ENCODE measurements at regions not wholly inside any gene's neighbourhood (a gene's known extent, or its start where the extent isn't known, plus 50 kb on each side); places are given as distances from the start of the nearest gene placed in this dataset.

DNA sequence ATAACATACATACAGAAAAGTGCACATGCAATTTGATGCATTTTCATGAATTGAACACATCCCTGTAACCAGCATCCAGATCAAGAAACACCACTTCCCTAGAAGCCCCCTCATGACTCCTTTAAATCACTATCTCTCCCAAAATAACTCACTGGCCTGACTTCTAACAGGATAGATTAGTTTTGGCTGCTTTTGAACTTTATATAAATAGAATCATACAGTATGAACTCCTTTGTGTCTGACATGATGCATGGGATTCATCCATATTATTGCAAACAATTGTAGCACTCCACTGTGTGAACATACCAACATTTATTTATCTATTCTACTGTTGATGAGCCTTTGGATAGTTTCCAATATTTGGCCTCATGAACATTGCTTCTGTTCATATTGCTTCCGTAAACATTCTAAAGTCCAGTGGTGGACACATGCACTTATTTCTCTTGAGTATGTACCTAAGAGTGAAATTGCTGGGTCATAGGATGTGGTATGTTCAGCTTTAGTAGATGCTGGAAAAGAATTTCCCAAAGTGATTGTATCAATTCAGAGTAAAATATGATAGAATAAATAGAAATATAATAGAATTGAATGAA is 148.7 kb upstream of the GDNF start:
- no peak for TF ChIP-seq CTCF (IDR thresholded peaks at IDR 0.05; ENCODE audit: control insufficient read depth, insufficient read depth, low read depth, low read length, missing control alignments)
- no peak overlapping the region for H3K4me3 ChIP-seq (ENCODE audit: control insufficient read depth, low read depth, low read length)
- no peak for DNase-seq (ENCODE audit: low read depth)

DNA sequence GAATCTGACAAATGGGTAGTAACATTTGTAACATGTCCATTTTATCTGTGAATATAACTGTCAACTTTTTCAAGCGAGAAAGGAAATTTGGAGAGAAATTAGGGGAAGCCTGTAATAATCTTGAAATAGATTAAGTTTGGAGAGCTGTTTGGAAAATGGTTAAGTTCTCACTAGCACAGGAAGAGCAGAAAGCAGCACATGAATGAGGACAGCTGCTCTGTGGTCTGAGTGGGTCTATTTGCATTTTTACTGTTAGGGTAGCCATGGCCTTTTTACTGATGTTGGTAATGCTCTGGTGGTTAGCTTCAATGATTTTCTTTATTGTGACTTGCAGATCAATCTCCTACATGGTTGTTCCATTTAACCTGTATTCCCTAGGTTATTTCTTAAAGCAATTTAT is 144.5 kb upstream of the GDNF start:
- TF ChIP-seq CTCF (IDR thresholded peaks at IDR 0.05; ENCODE audit: control insufficient read depth, insufficient read depth, low read depth, low read length, missing control alignments), result no peak
- H3K4me3 ChIP-seq (ENCODE audit: control insufficient read depth, low read depth, low read length), result no peak overlapping the region
- no peak for DNase-seq (ENCODE audit: low read depth)

GRCh38 chr5:37983463-37983862 is 143.6 kb upstream of the GDNF start:
- H3K4me3 ChIP-seq (ENCODE audit: control insufficient read depth, low read depth, low read length), result no peak overlapping the region
- TF ChIP-seq CTCF (IDR thresholded peaks at IDR 0.05; ENCODE audit: control insufficient read depth, insufficient read depth, low read depth, low read length, missing control alignments), result no peak
- no peak for DNase-seq (ENCODE audit: low read depth)

DNA sequence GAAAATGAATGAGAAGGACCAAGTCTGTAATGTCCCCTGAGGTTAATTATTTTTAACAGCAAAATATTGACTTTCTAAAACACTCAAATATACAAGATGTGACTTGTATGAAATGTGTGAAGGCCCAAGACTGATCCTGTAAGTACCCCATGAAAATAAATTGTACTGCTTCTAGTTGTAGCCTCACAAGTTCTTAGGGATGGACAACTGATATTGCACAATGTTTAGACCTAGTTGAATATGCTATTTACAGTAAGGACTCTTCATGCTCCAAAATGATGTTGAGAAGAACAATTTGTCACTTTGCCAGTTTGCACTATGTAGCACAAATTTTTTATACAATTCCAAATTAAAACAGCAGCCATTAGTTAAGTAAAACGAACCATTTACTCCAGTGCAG is 139.7 kb upstream of the GDNF start:
- DNase-seq (ENCODE audit: low read depth), result no peak
- no peak overlapping the region for H3K4me3 ChIP-seq (ENCODE audit: control insufficient read depth, low read depth, low read length)
- no peak for TF ChIP-seq CTCF (IDR thresholded peaks at IDR 0.05; ENCODE audit: control insufficient read depth, insufficient read depth, low read depth, low read length, missing control alignments)

GRCh38 chr5:37975531-37975930 is 135.7 kb upstream of the GDNF start:
- H3K4me3 ChIP-seq (ENCODE audit: control insufficient read depth, low read depth, low read length), result no peak overlapping the region
- no peak for TF ChIP-seq CTCF (IDR thresholded peaks at IDR 0.05; ENCODE audit: control insufficient read depth, insufficient read depth, low read depth, low read length, missing control alignments)
- DNase-seq (ENCODE audit: low read depth), result no peak

DNA sequence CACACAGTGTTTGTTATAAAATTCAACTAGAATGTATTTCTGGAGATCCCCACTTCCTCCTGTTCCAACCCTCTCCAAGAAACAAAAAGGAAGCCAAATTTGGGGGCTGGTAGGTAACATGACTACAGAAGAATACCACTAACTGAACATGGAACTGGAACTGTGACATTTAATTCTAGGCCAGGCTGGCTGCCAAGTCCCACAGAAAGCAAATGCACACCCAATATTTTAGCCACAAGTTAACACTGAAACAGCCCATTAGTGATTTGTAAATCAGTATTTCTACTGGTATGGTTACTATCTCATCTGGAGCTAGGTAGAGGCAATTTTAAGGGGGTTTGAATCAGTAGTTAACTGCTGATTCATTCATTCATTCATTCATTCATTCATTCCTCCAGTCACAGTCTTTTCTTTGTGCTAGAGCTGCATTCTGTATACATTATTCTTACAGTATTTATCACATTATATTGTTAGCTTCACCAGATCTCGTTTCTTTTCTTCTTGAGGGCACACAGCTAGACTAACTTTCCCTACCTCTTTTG is 131.7 kb upstream of the GDNF start:
- H3K4me3 ChIP-seq (ENCODE audit: control insufficient read depth, low read depth, low read length), result no peak overlapping the region
- DNase-seq (ENCODE audit: low read depth), result no peak
- TF ChIP-seq CTCF (IDR thresholded peaks at IDR 0.05; ENCODE audit: control insufficient read depth, insufficient read depth, low read depth, low read length, missing control alignments), result no peak
